ENCODE measurements at regions not wholly inside any gene's neighbourhood (a gene's known extent, or its start where the extent isn't known, plus 50 kb on each side); places are given as distances from the start of the nearest gene placed in this dataset.
A peak's percentile ranks its signal among the peaks of the same experiment; 100 is the strongest.

DNA sequence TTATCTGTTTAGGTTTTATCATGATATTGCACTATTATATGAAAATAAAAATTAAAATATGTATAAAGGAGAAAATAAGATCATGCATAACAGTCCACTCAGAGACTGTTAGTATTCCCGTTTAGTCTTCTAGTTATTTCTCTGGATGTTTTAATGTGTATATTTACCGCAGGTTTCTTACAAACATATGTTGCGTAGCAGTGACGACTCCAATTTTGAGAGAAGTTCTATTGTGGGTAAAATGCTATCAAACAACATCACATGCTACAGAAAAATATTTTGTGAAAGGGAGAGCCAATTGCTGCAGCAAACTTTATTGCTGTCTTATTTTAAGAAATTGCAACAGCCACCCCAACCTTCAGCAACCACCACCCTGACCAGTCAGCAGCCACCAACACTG, 72.4 kb upstream of the NXT1 start:
- DNase-seq, result no peak

DNA sequence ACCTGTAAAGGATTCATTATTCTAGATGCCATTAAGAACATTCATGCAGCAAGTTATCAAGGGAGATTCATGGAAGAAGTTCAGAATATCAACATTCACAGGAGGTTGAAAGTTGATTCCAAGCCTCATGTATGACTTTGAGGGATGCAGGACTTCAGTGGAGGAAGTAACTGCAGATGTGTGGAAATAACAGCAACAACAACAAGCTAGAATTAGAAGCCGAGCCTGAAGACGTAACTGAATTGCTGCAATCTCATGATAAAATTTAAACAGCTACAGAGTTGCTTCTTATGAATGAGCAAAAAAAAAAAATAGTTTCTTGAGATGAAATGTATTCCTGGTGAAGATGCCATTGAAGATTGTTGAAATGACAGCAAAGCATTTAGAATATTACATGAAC, 73.3 kb upstream of the NXT1 start:
- no peak for DNase-seq

DNA sequence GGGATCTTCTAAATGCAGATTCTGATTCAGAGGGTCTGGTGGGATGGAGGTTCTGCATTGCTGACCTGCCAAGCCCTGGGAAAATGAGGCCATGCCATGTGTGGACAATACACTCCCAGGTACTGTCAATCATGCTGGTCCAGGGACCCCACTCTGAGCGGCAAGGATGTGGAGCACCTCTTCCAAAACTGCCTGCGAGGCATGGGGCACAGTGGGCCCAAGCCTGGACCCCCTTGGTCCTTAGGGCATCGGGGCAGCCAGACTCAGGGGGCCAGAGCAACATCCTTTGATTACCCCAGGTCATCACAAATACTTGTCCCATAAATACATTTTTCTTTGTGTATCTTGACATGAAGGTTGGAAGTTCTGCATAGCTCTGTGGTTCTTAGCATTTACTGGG, 76.8 kb upstream of the NXT1 start:
- DNase-seq, result no peak

DNA sequence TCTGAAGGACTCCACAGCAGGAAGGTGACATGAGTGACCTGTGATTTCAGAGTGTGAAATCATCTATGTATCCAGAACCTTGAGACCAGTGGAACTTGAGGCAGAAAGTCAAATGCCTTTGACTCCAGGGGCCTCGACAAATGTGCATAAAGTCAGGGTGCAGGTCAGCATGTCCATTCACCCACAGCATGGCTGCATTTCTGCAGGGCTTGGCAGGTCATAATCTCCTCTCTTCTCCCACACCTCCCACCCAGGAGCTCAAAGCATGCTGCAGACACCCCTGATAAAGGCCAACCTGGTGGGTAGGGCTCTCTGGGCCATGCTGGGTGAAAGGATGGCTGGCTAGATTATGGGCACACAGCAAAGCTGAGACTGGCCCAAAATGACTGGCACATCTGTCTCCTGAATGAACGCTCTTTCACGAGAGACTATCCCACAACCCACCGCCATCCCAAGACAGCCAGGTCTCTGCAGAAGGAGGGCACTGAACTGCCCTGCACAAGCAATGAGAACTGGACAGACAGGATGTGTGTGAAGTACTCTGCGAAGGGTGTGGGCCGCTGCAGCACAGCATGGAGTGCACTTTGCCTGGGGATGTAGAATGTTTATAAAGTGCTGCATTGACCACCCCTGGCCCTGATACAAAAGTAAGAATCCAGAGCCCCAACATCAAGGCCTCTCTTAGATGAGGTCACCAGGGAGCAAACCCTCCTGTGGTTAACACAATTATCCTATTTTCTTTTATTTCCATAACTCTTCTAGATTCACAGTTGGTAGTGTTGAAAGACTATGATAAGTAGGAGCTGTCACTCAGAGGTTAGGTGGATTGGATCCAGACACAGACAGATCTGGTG, 78.2 kb upstream of the NXT1 start:
- no peak for DNase-seq

DNA sequence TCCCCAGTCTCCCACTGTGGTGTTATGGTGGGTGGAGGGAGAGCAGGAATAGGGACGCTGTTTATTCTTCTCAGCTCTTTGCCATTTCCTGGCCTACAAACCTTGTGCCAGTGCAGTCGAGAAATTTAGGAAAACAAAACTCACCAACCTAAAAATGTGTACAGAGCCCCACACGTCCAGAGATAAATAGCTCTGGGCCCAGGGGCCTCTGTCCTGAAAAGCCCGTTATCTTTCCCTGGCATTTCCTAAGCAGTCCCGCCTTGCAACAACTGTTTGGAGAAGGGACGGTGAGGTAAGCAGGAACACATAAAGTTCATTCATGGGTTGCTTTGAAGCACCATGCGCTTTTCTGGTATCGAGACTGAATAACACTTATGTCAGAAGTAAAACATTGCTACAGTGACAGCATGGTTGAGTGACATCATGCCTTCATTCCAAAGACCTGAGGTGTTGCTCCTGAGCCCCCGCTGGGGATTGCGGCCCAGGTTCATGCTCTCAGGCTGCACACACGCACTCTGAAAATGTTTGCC, 80.1 kb upstream of the NXT1 start:
- DNase-seq, result no peak

DNA sequence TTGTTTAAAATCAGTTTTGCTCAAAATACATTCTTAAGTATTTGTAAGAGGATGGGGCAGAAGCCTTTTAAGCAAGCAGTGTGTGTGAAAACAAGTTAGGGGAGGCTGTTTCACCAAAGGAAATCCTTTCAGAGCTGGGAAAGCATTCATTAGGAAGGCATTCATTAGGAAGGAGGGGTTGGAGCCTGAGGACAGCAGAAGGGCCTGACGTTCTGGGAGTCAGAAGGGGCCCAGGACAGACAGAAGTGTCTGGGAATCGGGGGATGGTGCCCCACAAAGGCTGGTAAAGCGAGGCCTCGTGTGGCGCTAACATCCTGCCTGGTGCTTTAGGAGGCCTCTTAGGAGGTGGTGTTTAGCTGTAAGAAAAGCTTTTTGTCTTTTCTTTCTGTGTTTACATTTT, 80.6 kb upstream of the NXT1 start:
- DNase-seq, result no peak

DNA sequence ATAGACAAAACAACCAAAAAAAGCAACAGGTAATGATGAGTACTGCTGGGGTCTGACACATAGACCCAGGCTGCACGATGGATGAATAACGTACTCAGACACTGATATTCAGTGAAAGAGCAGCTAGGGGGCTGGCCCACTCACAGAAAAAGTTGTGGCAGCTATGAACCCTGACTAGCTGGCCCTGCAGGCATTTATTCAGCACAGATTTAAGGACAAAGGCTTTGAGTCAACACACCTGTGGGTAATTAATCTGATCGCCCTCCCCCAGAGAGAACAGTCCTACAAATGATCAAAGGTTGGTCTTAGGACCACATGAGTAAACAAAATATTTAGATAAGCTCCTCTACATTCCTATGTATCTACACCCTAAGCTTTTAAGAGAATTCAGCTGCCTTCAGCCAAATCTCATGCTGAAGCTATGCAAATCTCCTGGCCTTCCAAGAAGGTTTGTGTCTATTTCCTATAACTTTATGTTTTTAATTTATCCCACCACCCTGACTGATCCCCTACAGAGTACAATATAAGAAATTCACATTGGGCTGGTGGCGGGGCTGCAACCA, 81.7 kb upstream of the NXT1 start:
- DNase-seq, result no peak

DNA sequence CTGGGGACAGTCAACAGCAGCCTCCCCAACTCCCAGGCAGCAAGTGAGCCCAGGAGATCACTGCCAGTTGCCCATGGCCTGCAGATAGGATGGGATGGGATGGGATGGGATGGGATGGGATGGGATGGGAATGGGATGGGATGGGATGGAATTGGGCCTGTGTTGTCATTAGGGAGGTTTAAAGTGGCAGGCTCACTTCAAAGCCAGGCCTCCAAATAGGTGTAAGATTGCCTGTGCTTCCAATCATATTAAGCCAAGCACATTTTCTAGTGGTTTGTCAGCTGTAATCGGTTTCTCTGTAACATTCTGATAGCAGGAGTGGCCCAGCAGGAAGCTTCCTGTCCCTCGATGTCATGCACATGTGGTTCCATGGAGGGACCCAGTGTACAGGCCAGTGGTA, 82.7 kb upstream of the NXT1 start:
- DNase-seq, result no peak

DNA sequence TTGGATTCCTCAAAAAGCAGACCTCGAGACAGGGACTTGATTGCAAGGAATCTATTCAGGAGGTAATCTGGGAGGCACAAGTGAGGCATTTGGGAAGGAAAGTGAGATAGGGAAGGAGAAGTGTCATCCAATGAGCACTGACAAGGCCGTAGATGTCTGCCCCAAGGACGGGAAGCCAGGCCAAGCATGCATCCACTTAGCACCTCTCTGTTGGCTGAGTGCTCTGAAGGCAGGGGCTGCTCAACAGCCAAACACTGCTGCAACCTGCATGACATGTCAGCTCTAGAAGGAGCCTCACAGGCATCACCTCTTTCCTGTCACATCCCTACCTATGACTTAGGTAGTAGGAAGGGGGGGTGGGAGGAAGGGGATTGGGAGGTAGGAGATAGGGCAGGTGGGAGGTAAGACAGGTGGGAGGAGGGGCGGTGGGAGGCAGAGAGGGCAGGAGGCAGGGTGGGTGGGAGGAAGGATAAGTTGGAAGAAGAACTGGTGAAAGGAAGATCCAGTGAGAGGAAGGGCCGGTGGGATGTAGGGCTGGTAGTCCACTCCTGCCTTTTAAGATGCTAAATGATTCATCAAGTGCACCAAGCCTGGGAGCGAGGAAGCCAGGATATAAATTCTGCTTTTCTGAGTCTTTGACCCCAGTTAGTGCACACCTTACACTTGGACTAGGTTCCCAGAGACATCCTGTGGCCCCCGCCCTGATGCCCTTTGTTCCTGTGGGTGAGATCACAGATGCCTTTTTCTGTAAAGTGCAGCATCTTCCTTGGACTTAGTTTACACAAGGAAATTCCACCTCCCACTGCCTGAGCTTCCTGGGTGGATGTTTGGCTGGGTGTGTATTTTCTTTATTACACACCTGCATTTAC, 83.8 kb upstream of the NXT1 start:
- DNase-seq, result no peak

DNA sequence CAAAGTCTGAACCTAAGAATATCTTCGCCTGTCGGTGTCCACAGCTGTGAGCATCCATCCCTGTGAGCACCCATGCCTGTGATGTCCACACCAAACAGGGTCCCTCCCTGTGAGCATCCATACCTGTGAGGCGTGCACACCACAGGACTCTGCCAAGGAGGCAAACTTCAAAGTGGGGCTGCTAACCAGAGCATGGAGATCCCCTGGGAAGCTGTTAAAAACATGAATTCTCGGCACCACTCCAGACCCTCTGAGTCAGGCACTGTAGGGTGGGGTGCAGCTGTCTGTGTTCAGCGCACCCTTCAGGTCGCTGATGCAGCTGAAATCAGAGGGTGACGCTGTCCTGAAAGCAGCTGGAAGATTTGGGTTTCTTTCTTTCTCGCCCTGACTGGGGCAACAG, 85.4 kb upstream of the NXT1 start:
- no peak for DNase-seq

DNA sequence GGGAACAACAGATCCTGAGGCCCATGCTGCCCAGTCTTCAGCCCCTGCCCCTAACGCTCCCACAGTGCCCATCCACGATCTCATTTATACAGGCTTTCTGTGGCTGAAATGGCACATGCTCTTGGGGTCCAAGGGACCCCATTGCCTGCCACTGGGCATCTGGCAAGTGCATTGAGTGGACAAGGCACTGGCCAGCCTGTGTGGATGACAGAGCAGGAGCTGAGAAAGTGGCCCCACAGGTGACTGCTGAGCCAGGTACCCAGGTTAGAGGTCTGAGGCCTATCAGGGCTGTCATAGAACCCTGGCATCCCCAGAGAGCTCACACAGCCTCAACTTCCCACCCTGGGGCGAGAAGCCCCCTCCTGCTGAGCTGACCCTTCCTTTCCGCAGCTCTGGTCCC, 86.0 kb upstream of the NXT1 start:
- no peak for DNase-seq

DNA sequence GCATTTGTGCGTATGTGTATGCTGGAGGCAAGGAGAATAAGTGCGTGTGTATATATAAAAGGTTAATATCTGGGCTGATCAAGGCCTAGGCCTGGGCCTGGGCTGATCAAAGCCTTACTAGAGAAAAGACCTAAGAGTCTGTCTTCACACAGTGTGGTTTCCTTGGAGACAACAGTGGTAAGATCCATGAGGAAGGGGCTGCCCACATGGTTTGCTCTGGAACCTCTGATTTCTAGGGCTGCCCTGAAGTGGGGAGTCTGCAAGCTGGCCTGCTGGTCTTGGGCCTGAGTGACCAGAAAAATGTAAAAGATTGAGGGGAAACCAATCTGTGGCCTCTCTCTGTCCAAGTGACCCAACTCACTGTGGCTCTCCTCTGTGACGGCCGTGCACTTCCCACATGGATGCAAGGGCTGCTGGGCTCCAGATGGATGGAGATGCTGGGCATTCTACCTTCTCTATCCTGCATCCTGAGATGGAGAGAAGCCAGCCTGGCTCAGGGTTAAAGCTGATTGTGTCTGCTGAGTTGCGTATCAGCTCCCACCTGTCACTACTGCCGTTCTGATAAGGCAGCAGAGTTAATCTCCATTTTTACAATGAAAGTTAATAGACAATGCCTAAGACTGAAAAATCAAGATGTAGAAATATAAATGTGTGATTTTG, 90.3 kb upstream of the NXT1 start:
- DNase-seq, result no peak

DNA sequence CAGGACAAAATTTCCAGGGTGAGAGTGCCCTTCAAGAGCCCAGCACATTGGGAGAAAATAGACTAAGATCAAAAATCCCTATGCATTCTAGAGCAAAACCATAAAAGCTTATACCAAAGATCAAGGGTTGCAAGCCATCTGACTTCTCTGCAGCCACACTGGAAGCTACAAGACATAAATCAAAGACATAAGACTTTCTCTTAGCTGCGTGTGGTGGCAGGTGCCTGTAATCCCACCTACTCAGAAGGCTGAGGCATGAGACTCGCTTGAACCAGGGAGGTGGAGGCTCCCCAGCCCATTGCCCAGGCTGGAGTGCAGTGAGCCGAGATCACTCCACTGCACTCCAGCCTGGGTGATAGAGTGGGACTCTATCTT, 91.9 kb upstream of the NXT1 start:
- no peak for DNase-seq

DNA sequence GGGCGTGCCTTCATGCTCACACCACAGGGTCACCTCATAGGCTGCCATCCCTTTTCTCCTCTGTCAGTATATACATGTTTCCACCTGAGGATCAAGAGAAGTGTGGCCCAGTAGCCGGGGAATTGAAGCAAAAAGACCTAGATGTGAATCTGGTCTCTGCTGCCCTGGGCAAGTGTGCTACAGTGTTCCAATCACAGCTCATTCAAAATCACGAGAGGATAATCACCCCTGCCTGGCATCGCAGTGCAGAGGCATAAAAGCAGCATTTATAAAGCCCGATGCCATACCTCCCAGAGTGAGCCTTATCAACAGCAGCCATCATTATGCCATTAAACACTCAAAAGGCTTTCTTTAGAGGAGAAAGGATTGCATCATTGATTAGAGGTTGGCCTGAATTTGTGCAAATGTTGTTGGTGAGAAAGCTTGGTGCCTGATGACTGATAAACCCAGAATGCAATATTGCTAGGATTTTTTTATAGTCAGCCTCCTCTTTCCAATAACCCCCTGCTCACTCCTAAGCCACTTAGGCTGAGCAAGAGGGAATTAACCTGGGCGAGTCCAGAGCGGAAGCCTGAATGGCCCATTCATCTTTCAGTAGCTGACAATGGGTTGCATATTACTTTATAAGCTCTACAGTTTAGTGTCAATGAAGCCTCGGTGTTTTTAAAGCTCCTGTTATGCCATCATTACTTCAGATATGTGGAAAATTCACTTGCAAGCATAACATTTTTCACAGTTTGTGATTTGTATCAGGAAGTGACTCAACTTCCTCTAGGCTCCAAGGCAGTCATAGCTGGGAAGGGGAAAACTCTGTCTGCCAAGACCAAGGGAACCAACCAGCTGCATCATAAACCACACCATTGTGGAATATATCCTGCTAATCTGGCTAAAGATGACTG, 92.5 kb upstream of the NXT1 start:
- no peak for DNase-seq

DNA sequence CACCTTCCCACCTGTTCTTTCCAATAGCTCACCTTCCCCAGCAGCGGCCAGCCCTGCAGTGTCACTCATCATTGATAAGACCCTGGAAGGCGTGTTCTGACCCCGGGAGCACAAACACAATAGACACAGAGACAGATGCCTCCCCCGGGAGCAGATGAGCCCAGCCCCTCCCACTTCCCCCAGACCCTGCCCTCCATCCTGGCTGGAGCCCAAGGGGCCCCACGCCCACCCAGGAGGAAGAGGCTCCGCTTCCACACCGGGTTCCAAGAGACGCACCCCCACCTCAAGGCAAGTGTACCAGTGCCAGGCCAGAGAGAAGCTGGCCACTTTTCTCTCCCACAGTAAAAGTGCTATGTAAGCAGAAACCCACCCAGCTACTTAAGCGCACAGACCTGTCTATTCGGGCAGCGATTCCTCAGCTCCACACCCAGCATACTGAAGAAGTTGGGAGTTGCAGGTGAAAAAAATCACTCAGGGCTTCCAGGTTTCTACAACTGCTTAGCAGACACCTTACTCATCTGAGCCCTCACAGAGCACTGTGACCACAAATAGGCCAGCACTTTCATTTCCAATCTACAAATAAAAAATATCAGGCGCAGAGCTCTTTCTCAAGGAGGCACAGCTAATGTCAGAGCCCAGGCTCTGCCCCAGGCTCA, 93.4 kb upstream of the NXT1 start:
- DNase-seq, result peak; percentile 16

DNA sequence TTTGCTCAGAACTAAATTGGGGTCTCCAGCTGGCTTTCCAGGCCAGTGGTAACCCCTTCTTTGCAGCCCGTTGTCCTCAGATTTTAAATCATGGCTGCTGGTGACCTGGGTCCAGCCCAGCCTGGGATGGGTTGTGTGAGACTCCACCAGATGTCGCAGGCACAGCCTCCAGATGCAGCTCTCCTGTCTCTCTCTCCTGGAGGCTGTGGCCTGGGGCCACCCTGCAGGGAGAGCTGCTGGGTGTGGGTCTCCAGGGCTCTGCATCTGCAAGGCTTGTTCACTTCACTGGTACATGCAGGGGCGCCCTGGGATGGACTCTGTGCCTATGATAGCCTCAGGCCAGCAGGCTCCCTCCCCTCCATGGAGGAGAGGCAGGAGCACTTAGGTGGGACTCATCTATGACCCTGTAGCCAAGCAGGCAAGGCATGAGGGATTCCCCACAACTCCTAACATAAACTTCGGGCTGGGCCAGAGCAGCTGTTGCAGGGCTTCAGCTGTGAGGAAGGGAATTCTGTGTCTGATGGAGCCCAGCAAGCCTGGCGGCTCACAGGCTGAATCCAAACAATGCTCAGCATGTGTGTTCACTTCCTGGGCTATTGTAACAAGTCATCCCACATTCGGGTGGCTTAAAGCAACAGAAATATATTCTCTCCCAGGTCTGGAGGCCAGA, 94.7 kb upstream of the NXT1 start:
- DNase-seq, result peak; percentile 29

DNA sequence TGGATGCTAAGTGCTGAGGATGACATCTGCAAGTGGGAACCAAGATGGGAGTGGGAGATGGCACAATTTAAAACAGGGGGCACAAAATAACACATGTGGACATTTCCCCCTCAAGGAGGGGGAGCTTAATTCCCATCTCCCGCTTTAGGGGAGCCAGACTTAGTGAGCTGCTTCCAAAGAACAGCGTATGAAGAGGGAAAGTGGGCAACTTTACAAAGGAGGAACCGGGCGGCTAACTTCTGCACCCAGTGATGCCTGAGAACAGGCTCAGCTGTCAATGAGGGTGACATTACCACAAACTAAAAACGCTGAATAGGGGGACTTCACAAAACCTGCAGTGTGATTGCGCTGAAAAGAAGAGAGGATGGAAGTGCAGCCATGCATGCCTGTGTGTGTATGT, 95.5 kb upstream of the NXT1 start:
- DNase-seq, result no peak

DNA sequence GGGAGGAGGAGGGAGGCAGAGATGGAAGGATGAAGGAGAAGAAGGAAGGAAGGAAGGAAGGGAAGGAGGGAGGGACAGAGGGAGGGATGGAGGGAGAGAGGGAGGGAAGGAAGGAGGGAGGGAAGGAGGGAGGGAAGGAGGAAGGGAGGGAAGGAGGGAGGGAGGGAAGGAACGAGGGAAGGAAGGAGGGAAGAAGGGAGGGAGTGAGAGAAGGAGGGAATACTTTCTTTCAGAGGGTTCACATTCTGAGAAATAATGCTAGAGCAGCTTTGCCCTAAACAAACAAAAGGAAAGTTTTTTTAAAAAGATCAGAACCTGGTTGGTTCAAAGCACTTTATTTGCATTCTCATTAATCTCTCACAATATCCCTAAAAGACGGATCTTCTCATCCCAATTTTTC, 96.1 kb upstream of the NXT1 start:
- DNase-seq, result no peak

DNA sequence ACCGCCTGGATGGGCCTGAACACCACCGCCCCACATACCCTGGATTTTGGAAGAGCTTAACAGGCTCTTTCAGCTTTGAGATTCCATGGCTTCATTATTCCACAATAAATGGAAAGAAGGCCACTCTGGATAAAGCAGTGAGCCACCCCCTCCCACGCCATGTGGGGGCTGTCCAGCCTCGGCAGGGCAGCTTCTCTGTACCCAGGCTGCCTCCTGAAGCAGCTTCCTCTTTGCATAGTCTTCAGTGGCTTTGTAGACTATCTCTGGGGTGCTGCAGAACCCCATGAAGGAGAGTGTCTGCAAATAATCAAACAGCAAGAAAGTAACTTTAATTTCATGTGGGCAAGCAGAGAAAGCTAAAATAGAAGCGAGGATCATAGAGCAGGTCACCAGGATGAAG, 96.6 kb upstream of the NXT1 start:
- DNase-seq, result no peak

DNA sequence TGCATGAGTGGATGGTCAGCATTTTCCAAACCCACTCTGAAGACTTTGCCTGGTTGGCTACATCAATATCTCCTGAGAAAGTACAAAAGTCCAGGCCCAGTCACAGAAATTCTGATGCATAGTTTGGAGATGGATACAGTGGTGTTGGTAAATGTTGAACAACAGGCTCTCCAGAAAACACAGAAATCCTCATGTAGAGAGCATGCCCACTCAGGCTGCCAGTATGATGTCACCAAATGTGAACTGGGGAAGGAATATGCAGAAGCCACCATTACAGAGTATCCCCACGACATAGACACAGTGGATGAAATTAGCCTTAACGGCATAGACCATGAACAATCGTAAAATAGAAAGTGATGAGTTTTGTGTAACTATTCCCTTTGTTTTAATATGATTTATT, 97.1 kb upstream of the NXT1 start:
- DNase-seq, result no peak

DNA sequence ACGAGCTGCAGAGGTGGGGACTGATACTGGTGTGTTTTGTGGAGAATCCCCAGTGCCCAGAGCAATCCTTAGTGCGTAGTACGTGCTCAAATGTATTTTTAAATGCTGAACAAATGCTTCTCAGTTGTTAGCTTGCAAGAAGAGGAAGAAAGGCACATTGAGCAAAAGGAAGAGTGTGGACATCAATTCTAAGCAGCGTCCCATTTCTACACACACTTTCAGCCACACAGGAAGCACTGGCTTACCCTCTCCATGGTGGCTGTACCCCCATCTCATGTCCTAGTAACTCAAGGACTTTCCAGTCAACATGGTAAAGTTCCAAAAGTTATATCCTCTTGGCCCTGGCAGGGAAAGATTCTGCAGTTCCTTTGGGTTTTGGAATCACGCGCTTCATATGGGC, 98.8 kb upstream of the NXT1 start:
- DNase-seq, result no peak

Data from retina (tissue), 1 donor.